MCF 10A (cell line): ENCODE measurements at regions not wholly inside any gene's neighbourhood (a gene's known extent, or its start where the extent isn't known, plus 50 kb on each side); places are given as distances from the start of the nearest gene placed in this dataset.

ENCODE experiments used
- BruUV-seq: library from RNA; stranded (reverse); fragments of 400-500 nt; replicated peaks from 2 replicates; lab custom pipeline; 2021; lab: Mats Ljungman, UMichigan
- CTCF ChIA-PET: fragments of 300-600 bp; sonication (Branson Sonifier 250); formaldehyde crosslinking; extraction: SDS; loops from one replicate; lab custom pipeline; 2021; ENCODE audit warnings: antibody characterized with exemption, inconsistent platforms; lab: Yijun Ruan, JAX
- POLR2A ChIA-PET: fragments of 300-600, 350-650 bp; sonication (Branson Sonifier 250); formaldehyde crosslinking; extraction: SDS; loops from one replicate; lab custom pipeline; 2020; ENCODE audit warnings: antibody characterized with exemption, inconsistent platforms; lab: Yijun Ruan, JAX
- DNase-seq: peaks from one replicate; pipeline ENCODE4 v3.0.0-alpha.2; 2018; ENCODE audit not compliant: unreplicated experiment
- H3K27ac Mint-ChIP-seq: one replicate; pipeline ENCODE4 v1.8.0; 2022; ENCODE audit warnings: mild to moderate bottlenecking, low read depth, mixed read lengths; ENCODE audit not compliant: unreplicated experiment
- H3K27me3 Mint-ChIP-seq: one replicate; pipeline ENCODE4 v1.8.0; 2022; ENCODE audit warnings: mixed read lengths; ENCODE audit not compliant: insufficient read depth, unreplicated experiment
- H3K36me3 Mint-ChIP-seq: one replicate; pipeline ENCODE4 v1.8.0; 2022; ENCODE audit warnings: mild to moderate bottlenecking, moderate library complexity, mixed read lengths; ENCODE audit not compliant: insufficient read depth, unreplicated experiment
- H3K4me1 Mint-ChIP-seq: one replicate; pipeline ENCODE4 v1.8.0; 2022; ENCODE audit warnings: mixed read lengths; ENCODE audit not compliant: insufficient read depth, unreplicated experiment
- H3K4me3 Mint-ChIP-seq: one replicate; pipeline ENCODE4 v1.8.0; 2022; ENCODE audit warnings: mild to moderate bottlenecking, moderate library complexity, mixed read lengths; ENCODE audit not compliant: unreplicated experiment
- H3K9me3 Mint-ChIP-seq: one replicate; pipeline ENCODE4 v1.8.0; 2022; ENCODE audit warnings: mixed read lengths; ENCODE audit not compliant: unreplicated experiment
- CTCF ChIP-seq: fragments of 200-600 bp; IDR thresholded peaks from one replicate; pipeline ENCODE4 v1.8.0; 2022; ENCODE audit warnings: antibody characterized with exemption, mild to moderate bottlenecking; ENCODE audit not compliant: unreplicated experiment
- intact Hi-C: fragments of 100-400 bp; cut with micrococcal nuclease; formaldehyde crosslinking; loops from 2 replicates; pipeline ENCODE4 v1.14.1; 2022

DNA sequence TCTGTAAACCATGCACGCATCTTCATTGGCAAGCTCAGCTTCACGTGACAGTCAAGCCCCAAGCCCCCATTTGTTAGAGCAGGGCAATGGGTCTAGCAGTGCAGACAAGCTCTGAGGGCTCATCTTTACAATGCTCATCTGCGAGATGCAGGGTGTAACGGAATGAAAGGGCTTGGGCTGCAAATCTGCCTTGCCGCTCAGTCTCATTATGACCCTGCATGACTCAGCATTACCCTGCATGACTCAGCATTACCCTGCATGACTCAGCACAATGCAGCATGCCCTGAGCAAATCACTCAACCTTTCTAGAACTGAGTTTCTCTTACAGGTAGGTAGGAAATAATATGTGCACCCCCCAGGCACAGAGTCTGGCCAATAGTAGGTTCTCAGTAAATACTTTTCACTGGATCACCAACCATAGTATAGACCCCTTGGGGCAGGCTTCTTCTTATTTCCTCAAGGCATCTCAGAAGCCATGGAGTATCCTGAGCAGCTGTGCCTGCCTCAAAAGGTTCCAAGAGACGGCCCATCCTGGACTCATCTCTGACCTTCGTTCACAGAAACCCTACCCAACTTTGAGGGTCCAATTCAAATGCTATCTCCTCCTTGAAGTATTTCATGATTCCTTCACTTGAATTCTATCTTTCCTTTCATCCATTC lies 391.3 kb upstream of the CDH5 start:
- intact Hi-C loops, result no loop called here
- H3K4me3 Mint-ChIP-seq, result no peak overlapping the region

GRCh38 chr16:65967376-65967775 lies 399.1 kb upstream of the CDH5 start:
- intact Hi-C loops, result no loop called here
- no TSS peak for BruUV-seq
- Mint-ChIP-seq H3K36me3 (peaks cover 14% of the 10 kb centered on the region), H3K4me3 (no peak overlapping the region), H3K9me3 (peaks cover 47% of the 10 kb centered on the region), H3K27me3 (no peaks in the 10 kb centered on the region), H3K27ac (no peak overlapping the region), H3K4me1 (no peaks in the 10 kb centered on the region)
- POLR2A ChIA-PET, result no interaction called here
- CTCF ChIA-PET, result interaction anchor here (0.7 kb wide), 1 partner anchor 19 kb away, joined by 3 read pairs; no protein-coding TSS in a partner anchor
- DNase-seq, result peak; percentile 27
- TF ChIP-seq CTCF, result no peak

More for the DNA sequence above, 391.3 kb upstream of the CDH5 start:
- no peaks in the 10 kb centered on the region for H3K27me3 Mint-ChIP-seq
- CTCF ChIA-PET, result no interaction called here
- H3K9me3 Mint-ChIP-seq, result peaks cover 45% of the 10 kb centered on the region
- peak; percentile 72 for DNase-seq
- POLR2A ChIA-PET, result no interaction called here
- no peaks in the 10 kb centered on the region for H3K36me3 Mint-ChIP-seq
- TF ChIP-seq CTCF, result no peak
- H3K27ac Mint-ChIP-seq, result no peak overlapping the region
- no peaks in the 10 kb centered on the region for H3K4me1 Mint-ChIP-seq
- BruUV-seq, result no TSS peak

DNA sequence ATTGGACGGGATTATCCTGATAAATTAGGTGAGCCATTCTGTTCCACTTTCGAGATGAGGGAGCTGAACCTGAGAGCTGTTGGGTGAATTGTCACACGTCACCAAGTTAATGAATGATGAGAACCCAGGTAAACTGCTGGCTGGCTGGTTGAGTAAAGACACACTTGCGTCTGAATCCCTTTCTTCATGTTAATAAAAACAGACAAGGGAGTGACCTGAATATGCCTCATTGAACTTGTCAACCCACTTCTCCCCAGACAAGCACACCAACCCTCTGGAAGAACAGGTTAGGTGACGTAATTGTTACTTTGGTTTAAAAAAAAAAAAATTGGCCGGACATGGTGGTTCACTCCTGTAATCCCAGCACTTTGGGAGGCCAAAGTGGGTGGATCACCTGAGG lies 400.9 kb upstream of the CDH5 start:
- ChIA-PET CTCF (interaction anchor here (0.7 kb wide), 1 partner anchor 303 kb away, joined by 5 read pairs; no protein-coding TSS in a partner anchor), POLR2A (no interaction called here)
- peaks cover 44% of the 10 kb centered on the region for H3K9me3 Mint-ChIP-seq

DNA sequence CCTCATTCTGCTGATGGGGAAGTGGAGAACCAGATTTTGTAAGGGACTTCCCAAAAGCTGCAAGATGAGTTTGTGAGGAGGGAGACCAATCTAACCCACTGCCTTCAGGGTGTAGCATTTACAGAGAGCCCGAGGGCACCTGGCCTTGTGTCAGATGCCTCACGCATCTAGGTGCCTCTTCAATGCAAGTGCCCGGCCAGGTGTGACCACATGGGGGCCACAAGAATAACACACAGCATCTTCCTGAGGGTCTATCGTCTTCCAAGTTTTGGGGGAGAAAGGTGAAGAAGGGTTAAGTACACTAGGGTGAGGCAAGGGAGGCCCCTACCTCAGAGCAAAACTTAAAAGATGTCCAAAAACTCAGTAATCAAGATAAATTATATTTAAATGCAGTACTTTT lies 401.7 kb upstream of the CDH5 start:
- DNase-seq, result no peak
- ChIA-PET POLR2A (no interaction called here), CTCF (no interaction called here)
- no peak overlapping the region for H3K4me3 Mint-ChIP-seq
- no peaks in the 10 kb centered on the region for H3K27me3 Mint-ChIP-seq
- H3K27ac Mint-ChIP-seq, result no peak overlapping the region
- H3K9me3 Mint-ChIP-seq, result peaks cover 48% of the 10 kb centered on the region
- intact Hi-C loops, result no loop called here
- no peak for TF ChIP-seq CTCF
- peaks cover 20% of the 10 kb centered on the region for H3K36me3 Mint-ChIP-seq
- no TSS peak for BruUV-seq
- no peaks in the 10 kb centered on the region for H3K4me1 Mint-ChIP-seq

More for the DNA sequence above, 400.9 kb upstream of the CDH5 start:
- H3K4me1 Mint-ChIP-seq, result no peaks in the 10 kb centered on the region
- no peak overlapping the region for H3K27ac Mint-ChIP-seq
- no peak for TF ChIP-seq CTCF
- no peaks in the 10 kb centered on the region for H3K27me3 Mint-ChIP-seq
- H3K36me3 Mint-ChIP-seq, result peaks cover 20% of the 10 kb centered on the region
- intact Hi-C loops, result no loop called here
- BruUV-seq, result no TSS peak
- no peak for DNase-seq
- no peak overlapping the region for H3K4me3 Mint-ChIP-seq
